Fibroblast of skin of scalp (primary cell): ENCODE measurements at regions not wholly inside any gene's neighbourhood (a gene's known extent, or its start where the extent isn't known, plus 50 kb on each side); places are given as distances from the start of the nearest gene placed in this dataset.
"Not testable (repeated sequence)": the region's sequence is repeated elsewhere in the genome, so short reads cannot be mapped to it uniquely, and the experiment has no call there.

Experiments used
- DNase-seq: peaks from one replicate; pipeline ENCODE4 v3.0.0-alpha.2; 2013

DNA sequence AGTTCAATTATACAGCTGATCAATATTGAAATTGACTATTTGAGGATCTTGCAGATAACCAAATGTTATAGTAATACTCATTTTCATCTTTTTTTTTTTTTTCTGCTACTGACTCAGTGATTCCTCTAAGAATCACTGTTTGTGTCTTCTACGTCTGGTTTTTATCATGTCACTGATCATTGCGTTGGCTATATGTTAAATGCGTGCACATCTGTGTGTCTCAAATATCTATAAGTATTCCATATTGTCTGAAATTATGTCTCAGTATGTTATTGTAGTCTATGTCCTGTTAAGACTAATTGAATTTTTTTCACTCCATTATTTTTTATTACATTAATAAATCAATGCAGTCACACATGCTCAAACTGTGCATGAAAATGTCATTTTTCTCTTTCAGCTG is 200.5 kb downstream of the PCDH20 start:
- no peak for DNase-seq

DNA sequence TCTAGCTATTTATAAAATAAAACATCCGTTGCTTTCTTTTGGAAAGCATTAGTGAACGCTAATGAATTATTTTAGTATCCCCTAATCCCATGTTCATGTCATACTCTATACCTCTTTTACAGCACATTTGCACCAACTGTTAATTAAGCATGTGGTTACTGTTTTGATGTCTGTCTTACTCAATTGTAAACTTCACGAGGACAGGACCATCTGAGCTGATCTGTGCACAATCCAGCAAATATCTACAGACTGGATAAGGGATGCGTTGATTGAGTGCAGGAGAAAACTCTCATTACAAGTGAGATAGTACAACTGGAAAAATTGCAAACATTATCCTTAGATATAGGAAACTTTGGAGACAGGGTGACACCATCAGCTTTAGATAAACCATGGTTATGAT is 201.1 kb downstream of the PCDH20 start:
- DNase-seq = no peak

DNA sequence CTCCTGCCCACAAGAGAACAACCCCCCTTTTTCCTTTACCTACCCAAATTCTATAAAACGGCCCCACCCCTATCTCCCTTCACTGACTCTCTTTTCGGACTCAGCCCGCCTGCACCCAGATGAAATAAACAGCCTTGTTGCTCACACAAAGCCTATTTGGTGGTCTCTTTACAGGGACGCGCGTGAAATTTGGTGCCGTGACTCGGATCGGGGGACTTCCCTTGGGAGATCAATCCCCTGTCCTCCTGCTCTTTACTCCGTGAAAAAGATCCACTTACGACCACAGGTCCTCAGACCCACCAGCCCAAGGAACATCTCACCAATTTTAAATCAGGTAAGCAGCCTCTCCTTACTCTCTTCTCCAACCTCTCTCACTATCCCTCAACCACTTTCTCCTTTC is 209.8 kb downstream of the PCDH20 start:
- not testable (repeated sequence) for DNase-seq

DNA sequence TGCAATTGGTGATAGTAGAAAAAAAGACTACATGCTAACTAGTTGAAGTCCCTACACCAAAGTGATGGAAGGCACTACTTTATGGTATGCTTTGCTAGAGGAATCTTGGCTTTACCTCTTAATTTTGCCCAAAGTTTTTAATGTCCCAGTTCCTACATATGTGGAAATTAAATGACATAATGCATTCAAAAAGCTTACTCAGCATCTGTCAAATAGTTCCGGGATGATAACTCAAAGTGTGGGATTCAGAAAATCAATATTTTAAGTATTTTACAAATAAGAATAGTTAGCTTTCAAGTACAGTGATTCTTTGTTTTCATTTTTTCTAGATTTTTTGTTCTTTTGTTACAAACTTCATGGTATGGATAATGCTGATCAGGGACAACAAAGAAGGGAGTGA is 211.6 kb downstream of the PCDH20 start:
- DNase-seq = no peak

DNA sequence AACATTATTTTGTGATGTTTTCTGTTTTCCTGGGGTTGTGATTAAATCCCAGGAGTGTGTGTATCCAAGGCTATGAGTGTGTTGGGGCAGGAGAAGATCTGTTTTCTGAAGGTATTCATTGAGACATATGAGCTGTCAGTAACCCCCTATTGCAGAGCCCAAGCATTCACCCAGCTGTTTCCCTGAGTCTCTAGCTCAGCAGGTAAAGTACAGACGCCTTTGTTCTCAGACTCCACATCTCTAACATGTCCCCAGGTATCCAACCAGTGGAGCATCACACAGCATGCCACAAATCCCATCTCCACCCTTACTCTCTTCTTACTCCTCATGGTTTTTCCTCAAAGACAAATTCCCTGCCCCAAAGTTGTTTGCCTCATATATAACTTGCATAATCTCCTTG is 213.6 kb downstream of the PCDH20 start:
- no peak for DNase-seq

DNA sequence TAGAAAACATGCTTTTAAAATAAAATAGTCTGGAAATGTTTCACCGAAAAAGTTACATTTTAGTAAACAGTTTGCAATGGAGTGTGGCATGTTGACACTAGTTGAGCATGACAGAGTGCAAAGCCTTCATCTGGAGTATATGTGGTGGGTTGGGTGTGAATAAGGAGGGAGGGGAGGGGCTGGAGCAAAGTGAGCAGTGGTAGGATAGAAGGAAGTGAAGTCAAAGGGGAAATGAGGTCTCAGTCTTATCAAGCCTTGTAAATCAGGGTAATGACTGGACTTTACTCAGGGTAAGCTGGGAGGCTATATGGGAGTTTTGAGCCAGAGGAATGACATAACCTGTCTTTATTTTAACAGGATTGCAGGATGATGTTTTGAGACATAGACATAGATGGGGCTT is 222.8 kb downstream of the PCDH20 start:
- DNase-seq = no peak

DNA sequence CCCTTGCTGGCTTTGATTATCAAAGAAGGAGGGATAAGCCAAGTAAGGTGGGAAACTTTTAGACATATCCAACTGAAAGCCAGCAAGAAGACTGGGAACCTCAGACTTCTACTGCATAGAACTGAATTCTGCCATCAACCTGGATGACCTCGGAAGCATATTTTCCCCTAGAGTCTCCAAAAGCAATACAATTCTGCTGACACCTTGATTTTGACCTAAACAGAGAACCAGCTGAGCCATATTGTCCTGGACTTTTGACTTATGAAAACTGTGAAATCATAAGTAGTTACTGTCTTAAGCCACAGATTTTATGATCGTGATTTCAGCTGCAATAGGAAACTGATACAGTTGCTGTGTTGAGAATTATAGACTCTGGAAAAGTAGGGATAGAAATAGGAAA is 227.6 kb downstream of the PCDH20 start:
- DNase-seq = no peak

DNA sequence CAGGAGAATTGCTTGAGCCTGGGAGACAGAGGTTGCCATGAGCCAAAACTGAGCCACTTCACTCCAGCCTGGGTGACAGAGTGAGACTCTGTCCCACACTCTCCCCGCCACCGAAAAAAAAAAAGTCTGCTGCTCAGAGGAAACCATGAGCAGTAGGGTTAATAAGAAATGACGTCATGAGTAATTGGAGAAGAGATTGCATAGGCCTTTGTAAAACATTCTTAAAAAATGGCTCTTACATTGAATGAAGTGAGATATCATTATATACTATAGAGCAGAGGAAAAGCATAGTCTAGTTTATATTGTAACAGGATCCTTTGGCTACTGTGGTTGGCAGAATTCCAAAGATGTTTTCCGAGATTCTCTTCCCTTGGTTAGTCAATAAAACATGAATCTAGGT is 228.2 kb downstream of the PCDH20 start:
- no peak for DNase-seq

DNA sequence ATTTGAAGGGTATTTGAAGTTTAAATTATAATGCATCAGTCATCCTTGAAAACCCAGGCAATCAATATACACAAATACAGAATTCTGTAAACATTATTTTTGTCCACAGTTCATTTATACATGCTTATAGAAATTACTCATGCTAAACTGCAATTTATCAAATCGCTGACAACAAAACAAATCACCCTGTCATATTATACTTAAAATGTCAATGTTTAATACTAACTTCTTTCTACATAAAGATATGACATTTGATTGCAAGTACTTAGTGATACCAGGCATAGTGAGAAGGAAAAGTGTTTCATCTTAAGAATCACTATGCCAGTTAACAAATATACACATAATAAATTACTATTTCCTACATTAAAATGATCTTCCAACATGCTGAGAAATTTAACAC is 232.0 kb downstream of the PCDH20 start:
- no peak for DNase-seq

DNA sequence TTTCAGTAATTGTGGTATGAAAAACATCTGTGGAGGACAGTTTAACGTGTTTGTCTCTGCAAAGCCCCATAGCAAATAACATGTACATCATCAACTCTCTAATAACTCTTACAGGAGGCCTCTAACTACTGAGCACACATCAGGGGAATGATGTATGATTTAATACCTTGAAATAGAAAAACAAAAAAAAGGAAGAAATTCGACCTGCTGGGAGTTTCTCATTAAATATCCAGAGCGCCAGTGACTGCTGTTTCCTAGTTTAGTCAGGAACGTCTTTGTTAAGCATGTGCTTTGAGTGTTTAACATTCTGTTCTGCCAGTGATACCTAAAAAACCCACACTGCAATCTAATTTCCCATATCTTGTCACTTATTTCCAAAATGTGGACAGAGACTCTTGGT is 235.4 kb downstream of the PCDH20 start:
- no peak for DNase-seq

DNA sequence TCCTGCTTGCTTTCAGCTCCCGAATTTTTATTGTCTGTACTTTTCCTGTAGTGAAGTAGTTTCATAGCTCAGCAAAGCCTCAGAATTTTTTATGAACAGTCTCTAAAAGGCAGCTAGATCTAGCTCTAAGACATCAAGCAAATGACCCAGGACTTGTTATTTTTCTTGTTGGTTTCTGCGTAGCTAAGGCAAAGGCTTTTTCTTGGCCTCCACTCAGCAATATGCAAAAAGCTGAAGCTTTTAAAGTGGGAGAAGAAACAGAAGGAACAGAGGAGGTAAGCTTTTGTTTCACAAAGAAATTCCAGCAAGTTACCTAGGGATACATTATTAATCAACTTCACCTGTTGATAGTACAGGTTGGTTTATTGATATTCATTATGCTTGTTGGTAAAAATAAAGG is 235.9 kb downstream of the PCDH20 start:
- DNase-seq = no peak

DNA sequence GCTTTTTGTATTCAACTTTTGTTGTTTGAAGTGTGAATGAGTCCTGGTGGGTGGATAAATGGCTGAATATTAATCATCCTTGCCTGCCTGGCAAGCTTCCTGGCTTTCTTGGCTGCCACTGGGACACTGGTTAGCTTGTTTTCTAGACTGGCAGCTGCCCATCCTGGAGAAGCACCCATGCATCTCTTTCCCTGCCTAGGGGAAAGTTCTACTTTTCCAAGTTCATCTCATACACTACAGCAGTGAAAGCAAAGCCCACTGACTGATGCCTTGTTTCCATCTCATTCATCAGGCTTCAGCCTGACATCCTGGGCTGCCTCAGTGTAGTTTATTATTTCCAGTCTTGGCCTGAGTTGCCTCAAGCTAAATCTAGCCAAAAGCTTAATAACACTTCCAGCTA is 244.8 kb downstream of the PCDH20 start:
- DNase-seq = no peak

DNA sequence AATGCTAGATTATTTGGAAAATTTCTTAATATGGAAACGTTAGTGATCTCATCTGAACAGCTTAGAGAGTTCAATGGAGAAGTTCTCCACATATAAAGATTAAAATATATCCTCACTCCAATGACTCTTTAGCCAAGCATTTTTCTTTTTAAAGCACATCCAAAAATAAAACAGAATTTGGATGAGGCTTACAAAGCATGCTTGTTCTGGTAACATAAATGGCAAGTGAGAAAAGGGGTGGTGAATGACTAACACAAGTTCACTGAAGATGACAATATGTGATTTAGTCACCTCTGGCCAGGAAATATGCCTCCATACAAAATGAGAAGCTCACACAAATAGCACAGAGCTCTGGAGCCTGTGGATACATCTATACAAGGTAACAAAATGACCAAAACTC is 253.0 kb downstream of the PCDH20 start:
- DNase-seq = no peak

DNA sequence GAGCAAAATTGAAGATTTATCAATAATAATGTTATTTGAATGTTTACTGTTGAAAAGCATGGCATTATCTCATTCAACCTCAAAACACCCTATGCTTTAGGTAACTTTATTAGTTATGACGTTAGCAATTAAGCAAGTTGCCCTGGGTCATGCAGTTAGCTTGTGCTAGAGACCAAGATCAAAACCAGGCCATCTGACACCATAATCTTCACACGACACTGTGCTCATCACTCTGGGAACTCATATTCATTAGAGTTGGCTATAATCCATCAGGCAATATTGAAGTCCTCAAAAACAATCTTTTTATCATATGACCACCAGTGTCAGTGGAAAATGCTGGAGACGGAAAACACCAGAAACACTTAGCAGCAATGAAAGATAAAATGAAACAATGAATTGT is 253.5 kb downstream of the PCDH20 start:
- DNase-seq = no peak

DNA sequence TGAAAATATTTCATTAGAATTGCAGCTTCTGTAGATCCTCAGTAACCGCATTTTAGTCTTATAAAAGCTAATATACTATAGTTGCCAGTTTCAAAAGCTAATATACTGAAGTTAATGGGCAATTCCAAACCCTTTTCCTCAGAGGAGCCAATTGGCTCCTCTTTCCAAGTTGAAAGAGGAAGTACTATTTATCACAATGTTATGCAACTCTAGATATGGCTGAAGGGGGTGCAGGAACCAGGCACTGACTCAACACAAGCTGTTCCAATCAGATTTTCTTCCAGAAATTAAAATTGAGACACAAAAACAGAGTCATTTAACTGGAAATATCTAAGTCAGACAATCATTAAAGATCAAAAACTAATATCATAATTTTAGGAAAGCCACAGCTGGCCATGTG is 258.9 kb downstream of the PCDH20 start:
- no peak for DNase-seq

DNA sequence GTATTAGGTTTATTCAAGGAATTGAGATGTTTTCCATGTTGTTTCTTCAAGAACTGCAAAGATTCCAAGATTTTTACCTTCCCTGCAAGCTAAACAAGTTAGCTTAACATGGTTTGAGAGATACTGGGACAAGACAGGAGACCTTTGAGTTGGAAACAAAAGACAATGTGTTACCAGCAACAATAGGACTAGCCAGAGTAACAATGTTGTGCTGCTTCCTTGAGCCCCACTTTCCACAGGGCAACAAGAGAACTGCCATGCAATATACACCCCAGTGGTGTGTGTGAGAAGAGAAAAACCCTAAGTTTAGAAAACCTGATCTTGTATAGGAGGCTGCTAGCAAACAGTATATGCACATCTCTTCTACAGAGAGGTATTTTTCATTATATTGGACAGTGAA is 264.6 kb downstream of the PCDH20 start:
- no peak for DNase-seq

DNA sequence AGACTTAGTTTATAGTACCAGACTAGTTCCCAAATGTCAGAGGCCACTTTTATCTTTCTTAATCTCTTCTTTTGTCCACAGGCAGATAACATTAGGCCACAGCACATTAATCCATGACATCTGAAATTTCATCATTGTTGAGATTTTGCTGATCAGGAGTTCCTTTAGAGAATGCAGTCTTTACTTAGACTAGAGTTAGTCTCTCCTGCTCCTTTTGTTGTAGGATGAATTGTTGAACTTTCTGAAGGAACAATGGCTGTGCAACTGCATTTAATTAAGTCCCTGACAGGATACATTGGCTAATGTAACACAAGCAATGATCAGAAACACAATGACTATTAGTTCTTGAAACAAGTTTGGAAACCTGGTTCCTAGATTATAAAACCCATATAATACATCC is 266.3 kb downstream of the PCDH20 start:
- DNase-seq = no peak

DNA sequence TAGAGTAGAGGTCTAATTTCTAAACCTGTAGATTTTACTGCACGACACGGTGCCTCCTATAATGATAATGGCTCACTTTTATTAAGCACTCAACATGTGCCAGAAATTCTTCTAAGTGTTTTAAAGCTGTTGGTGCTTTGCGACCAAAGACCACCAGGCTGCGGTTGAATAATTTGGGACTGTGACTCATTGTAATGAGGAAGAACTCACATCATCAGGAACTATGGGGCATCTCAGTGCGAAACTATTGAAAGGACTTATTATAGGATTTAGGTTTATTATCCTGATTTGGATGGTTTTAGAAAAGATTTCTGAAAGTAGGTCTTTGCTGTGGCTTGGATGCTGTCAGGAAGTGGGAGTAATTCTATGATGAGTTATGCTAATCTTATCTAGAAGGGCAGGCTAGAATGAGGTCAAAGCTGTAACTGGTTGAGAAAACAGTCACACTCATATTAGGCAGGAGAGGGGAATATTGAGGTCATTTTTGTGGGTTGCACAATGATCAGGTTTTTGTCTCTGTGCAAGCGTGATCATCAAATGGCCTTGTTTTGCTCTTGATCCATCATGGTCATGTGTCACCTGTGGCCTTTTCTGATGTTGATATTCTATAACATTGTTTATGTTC is 266.8 kb downstream of the PCDH20 start:
- DNase-seq = no peak

DNA sequence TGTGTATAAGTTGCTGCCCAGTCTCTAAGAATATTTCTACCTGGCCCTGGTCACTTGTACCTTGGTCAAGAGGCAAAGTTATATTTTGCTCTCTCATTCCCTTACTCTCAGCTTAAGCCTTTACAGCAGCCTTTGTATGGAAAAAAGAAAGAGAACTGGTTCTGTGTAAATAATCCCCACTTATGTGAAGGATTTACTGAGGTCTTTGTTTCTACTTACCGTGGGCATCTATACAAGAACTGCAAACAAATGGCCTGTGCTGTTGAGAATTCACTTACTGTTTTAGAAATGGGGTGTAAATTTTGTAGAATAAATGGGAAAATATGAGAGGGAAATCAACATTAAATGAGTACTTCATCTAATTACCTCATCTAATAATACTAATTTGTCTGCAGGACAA is 267.4 kb downstream of the PCDH20 start:
- DNase-seq = no peak

DNA sequence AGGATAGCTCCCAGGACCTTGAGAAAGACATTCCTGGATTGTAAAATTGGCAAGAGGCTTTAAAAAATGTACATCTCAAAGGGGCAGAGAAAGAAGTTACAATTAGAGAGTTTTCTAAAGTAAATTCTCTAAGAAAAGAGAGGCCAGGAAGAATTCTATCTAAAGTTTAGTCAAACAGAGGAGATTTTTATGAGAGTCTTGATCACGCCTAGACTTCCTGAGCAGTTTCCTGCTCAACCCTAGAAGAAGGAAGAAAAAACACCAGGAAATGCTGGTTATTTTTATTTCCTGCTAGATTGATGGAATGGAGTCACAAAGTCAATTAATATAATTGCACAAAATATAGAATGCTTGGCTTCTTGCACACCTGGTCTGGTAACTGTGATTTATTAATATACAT is 269.1 kb downstream of the PCDH20 start:
- DNase-seq = no peak

DNA sequence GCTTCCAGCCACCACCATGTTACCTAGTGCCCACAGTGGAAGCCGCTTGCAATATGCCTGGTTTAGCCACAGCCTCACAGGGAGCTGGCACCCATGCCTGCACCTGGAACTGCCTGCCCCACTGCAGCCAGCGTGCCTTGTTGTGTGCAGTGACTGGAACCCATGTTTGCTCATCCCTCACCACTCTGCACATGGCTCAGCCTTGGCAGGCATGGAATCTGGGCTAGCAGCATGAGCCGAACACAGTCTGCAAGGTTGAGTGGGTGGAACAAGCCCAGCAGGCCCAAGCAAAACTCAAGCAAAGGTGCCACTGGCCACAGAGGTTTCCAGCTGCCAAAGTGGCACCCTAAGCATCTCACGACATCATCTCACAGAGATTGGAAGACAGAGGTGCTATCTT is 269.5 kb downstream of the PCDH20 start:
- DNase-seq = no peak

DNA sequence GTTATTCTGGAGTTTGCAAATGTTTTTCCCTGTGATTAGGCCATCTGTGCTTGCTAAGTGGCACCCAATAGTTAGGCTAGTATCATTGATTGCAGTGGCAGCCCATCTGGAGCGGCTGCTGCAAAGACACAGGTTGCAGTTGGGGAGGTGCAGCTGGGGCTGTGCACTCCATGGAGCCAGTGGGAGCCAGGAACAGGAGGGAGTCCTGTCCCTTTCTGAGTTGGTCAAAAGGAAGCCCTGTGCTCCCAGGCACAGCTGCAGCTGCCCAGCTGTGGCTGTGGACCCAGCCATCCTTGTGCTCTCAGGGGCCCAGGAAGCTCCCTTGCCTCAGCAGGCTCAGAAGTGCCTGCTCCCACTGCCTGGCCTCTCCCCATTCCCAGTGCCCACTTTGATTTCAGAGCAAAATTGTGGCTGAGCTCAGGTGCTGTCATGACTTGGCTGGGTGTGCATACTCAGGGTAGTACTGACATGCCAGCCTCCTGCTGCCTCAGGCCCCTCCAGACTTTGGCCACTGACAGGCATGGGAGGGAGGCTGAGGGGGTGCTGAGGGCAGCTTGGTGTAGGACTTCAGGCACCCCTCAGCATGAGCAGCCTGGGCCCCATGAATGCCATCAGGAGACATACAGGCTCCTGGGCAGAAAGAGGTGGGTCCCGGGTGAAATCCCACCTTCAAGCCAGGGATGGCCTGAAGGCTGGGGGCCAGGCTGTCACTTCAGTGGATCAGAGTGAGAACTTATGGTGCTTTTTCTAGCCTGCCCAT is 270.6 kb downstream of the PCDH20 start:
- no peak for DNase-seq

DNA sequence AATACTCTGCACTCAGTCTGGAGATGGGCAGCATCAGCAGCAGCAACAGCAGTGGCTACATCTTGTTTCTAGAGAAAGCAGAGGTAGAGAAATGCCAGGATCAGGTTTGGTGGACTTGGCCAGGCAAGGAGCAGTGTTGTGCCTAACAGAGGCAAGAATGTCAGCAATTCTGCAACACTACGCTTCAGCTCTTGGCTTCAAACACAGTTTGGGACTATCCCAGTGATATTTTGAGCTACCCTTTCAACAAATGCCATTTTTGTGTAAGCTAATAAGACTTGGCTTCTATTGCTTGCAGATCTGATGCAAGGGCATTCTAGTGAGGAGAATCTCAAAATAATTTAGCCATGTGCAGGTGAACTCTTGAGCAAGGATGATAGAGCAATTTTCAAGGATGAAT is 271.3 kb downstream of the PCDH20 start:
- no peak for DNase-seq

DNA sequence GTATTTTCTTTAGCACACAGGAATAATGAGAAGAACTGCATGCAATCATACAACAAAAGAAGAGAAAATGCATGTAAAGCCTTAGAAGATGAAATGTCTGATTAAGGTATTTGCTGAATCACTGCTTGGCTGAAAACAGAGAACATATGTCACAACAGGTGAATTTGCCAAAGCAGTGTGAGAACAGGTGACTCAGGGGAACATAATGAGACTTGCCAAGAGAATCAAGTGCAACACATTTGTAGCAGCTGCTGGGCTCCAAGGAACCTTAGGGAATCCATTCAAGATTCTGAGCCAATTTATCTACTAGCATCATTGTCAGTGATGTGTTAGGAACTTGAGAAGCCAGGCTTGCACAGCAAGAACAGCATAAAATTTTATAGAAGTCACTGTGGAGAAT is 273.1 kb downstream of the PCDH20 start:
- DNase-seq = no peak

DNA sequence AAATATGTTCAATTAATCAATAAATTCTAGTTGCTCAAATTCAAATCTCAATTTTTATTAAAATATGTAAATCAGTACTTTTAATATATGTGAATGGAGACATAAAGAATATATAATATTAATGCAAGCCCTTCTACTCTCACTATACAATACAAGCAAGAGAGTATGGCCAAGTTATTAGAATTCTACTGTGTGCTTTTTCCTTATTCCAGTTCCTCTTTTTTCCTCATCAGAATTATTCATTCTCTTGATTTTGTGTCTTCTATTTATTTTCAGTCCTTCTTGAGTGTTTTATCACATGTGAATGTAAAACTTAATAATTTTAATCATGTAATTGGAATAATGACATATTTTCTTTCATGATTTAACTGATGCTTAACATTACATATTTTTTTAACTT is 276.8 kb downstream of the PCDH20 start:
- no peak for DNase-seq
